Forelimb muscle (tissue), 1 donor: ENCODE measurements at regions not wholly inside any gene's neighbourhood (a gene's known extent, or its start where the extent isn't known, plus 50 kb on each side); places are given as distances from the start of the nearest gene placed in this dataset.

Experiments used
- DNase-seq: peaks from one replicate; pipeline ENCODE4 v3.0.0-alpha.2; 2013; ENCODE audit warnings: low read depth

DNA sequence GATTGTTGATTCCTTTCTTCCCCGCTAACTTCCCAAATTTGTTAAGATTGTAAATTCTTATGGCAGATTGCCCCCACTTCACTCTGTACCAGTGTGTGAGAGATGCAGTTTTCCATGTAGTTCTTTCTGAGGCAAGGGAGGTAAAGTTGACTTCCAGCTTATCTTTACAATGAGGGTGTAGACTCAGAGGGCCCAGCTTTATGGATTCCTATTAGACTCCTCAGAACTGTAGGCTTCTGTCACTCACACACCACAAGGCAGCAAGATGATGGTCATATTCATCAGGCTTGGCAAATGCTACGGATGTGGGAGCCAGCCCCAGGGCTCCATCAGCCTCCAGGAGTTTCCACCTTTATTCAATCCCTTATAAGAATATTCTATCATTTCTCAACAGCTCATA, 461.9 kb upstream of the KLF4 start:
- DNase-seq: no peak

DNA sequence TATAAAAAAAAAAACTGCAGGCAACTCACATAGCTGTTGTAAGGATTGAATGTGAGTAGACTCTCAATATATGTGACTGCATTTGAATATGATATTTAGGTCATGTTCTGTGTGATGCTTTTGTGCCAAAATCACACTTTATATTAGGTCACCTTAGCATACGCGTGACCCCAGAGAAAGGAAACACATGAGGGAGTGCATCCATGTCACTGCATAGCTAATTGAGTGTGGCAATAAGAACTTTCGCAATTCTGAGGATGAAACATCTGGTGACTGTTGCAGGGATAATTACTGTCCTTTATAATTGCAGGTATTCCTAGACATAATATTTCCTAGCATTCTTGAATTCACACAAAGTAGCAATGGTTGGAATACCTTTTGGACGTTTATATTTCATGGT, 459.5 kb upstream of the KLF4 start:
- no peak for DNase-seq

DNA sequence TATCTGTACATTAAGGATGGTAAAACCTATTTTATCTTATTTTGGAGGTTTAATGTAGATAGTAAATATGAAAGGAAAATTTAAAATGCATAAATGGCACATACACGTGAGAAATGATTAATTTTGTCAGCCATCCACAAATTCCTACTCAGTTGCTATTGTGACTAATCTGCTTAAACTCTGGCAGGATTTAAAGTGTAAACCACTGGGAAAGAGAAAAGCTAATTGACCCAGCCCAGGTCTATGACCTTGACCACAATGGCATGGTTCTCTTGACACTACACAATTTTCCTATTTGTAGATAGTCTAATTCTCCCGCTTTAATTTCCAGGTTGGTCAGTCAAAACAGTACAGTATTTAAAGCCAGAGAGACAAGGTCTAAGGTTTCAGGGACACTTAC, 459.0 kb upstream of the KLF4 start:
- DNase-seq: no peak

DNA sequence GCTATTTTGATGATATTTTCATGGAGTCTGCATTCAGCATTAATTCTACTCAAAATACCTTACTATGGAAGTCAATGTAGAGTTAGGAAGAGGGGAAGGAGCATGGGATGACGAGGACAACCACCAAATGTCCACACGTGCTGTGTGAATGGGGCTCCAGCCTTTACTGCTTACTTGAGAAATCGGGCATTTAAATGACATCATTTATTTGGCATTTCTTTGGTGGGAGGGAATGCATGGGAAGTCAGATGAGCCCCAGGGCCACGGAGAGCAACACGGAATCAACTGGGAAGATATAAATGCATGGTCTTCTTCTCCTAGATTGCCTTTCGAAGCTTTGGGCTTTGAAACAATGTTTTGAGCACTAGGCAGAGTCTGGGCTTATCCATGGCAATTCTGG, 458.5 kb upstream of the KLF4 start:
- DNase-seq: no peak

DNA sequence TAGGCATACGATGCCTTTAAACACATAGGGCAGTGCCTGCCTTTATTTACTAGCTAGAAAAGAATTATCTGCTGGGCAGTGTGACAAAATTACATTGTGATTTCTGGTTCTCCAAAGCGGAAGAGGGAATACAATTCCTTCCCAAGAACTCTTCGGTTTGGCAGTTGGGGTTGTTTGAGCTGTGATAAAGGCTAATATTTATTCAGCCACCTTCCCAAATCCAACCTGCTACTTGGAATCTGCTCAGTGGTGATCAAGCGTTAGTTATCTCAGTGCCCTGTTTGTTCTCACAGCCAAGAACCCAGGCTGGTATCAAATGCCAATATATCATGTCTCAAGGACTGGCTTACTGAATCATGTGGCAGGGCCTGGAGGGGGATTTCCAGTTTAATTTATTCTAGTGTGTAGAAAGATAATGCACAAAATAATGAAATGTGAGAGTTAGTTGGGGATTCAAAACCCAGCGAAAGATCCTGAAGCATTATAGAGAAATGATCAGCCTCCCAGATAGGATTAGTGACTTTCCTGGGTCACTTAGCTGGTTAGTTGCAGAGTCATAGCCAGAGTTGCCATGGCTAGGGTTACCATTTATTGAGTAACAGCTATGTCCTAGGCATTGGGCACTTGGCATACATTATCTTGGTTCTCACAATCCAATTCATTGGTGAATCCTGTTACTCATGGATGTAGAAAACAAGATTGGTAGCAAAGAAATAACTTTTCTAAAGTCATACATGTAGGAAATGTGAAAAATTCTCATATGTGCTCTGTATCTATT, 457.0 kb upstream of the KLF4 start:
- no peak for DNase-seq

DNA sequence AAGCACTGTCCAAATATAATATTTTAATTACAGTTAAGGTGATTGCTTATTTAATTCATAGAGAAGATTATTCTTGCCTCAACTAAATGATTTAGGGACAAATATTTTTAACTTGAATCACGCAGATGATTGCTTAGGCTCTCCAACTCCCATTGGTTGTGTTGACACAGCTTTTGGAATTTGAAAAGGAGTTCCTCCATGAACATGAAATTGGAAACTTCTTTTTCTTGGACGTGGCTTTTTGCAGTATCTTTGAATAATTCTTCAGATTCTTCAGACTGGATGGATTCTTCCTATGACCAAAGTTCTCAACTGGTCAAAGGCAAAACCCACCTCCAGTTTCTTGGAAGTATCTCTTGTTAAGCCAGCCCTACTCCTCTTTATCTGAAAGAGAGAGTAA, 456.4 kb upstream of the KLF4 start:
- DNase-seq: no peak

DNA sequence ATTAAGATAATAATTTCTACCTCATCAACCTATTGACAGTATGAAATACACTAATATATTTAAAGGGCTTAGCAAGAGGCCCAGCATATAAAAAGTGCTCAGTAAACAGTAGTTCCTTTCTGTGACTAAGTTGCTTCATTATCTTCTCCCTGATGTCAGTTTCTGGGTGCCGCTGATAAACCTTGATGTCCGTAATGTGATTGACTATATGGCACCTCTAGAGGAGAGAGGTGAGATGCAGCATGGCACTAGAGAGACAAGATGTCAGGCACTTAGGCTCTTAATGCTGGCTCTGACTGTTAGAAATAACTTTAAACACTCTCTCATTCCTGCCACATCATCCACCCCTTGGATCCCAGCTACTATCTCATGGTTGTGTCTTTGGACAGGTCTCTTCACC, 455.9 kb upstream of the KLF4 start:
- no peak for DNase-seq

DNA sequence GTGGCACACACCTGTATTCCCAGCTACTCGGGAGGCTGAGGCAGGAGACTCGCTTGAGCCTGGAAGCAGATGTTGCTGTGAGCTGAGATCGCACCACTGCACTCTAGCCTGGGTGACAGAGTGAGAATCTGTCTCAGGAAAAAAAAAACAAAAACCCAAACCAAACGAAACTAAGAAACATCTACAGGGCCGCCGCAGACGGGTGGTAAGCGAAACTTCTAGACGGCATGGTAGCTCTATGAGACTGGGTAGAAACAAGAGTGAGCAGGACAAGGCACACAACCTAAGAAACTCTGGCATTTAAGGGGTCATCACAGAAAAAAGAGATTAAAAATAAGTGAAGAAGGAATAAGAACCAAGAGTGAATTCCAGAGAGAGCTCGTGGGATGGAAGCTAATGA, 454.8 kb upstream of the KLF4 start:
- DNase-seq: no peak

DNA sequence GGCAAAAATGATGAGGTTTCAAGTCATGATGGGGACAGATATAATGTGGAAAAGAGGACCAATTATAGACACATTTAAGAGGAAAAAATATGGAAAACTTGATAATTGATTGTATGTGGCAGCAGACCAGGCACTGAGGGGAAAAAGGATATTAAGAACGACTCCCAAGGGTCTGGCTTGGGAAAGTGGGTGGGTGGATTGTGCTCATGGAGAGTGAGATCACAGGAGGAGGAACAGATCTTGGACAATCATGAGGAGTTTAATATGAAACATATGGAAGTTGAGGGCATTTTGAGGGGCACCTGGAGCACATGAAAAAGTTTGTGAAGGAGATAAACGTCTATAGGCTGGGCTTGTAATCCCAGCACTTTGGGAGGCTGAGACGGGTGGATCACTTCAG, 454.3 kb upstream of the KLF4 start:
- DNase-seq: no peak

DNA sequence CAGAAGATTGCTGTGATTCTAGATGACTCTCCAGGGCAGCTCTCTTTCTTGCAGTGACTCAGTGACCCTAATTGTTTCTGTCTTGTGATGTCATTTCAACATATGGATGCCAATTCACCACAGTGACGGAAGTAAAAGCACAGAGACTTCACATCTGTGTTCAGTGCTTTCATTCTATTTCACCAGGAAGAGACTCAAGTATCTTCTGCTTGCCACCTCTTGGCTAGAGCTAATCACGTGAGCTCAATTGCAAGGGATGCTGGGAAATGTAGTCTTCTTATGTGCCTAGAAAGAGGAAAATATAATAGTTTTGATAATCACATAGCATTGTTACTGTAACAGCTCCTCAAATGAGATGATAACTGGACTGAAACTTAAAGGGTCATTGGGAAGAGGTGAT, 453.3 kb upstream of the KLF4 start:
- DNase-seq: no peak

DNA sequence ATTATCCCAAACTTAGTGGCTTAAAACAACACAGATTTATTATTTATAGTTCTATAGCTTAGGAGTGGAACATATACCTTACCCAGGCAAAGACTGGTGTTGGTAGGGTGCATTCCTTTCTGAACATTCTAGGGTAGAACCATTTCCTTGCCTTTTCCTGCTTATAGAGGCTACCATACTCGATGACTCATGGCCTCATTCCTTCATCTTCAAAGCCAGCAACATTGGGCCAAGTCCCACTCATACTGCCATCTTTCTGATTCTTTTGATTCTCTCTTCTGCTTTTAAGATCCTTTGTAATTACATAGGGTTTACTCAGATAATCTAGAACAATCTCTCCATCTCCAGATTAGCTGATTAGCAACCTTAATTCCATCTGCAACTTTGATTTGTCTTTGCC, 452.7 kb upstream of the KLF4 start:
- DNase-seq: no peak

DNA sequence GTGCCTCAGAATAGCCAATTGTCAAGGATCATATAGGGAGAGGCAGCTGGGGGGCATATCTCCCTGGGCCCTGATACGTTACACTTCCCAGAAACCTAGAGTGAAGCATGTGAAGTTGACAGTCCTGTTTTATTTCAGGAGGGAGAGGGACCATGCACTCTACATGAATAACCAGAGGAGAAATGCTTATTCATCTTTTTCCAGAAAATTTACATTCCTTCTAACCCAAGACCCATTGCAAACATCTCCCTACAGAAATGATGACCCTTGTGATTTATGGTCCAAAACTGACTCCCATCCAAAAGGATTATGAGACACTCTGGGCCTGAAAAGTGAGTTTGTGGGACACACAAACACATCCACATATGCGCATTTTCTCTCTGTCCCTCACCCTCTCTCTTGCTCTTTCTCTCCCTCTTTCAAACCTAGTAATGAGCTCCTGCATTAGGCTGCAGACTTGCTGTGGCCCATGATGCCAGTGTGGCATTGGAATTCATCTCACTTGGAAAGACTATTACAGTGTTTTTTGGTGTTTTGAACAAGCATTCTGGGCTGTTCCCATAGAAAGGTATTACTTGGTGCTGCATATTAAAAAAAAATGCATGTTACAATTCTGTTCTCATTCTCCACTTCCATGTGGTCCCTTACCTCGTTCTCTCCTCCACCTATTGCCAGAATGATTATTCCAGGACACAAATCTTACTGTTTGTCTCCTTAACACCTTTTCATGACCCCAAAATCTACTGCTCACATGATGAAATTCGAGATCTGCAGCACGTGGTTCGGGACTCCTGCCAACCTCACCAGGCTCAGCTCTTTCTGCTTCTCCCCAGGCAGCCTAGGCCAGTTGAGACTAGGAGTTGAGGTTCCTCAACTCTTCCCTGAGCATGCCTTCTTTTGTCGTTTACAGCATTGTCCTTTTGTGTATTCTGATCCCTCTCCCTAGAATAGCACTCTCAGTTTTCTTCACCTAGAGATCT, 451.3 kb upstream of the KLF4 start:
- DNase-seq: no peak

DNA sequence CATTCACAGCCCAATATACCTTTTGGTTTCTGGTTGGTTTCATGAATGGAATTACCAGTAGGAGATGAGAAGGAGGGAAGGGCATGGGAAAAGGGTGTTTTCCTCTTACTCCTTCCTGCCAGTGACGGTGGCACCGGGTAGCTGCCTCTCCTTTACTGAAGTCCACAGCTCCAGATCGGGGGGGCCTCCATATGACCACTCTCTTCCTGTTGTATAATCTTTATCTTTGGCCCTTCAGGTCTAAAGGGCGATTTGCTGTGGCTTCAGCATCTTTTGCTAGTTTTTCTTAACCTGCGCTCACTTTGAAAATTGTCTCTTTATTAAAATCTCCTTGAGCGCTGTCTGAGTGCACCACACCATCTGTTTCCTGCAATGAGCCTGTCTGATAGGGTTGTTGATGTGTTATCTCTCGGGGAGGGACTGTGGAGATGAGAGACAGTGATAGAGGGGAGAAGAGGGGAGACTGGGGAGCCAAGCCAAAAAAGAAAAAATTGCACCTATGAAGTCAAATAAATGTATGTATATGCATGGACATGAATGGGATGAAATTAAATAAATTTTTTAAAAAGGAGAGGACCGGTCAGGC, 449.3 kb upstream of the KLF4 start:
- DNase-seq: no peak

DNA sequence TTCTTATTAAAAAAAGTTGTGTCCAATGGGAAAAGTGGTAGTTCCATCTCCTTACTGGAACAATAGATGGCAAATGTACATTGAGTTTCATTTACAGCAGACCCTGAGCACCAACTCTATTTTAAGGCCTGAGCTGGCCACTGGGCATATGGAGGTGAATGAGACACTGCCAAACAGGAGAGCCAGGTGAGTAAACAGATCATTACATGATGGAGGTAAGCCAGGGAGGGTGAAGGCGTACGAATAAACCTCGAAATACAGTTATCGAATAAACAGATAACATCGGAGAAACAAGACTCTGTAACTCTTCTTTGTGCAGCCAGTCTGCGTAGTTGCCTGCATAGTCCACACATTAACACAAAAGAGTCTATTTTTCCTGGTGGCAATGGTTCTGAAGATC, 446.4 kb upstream of the KLF4 start:
- no peak for DNase-seq

DNA sequence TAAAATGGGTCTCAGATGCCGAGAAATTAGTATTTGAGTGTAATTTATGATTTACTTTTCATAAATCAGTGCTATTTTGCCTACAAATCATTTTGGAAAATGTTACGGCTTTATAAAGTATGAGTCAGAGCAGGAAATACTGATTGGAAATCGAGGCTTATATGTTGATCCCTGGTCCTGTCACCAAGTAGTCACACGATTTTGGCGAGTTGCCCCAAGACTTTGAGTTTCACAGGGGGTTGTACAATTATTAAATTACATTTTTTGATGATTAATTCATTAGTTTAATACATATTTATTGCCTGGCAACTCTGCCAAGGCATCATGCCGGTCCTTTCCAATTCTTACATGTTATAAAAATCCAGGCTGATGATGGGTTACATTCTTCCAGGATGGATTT, 443.9 kb upstream of the KLF4 start:
- DNase-seq: no peak

DNA sequence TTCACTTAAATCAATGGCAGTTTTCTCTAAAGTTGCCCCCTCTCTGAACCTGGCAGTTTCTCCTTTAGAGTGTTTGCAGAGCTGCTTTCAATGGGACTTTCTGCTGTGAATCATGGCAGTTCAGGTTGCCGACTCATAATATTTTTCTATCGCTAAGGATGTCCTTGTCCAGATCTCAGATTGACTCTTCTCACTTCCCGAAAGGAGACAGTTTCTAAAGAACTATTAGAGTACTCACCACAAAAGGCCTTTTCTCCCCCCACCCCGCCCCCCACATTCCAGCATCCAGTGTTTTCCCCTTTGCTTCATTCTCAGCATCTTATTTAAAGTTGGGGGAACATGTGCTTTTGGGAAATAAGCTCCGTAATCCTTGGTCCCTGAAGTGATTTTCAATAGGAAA, 443.5 kb upstream of the KLF4 start:
- DNase-seq: no peak

DNA sequence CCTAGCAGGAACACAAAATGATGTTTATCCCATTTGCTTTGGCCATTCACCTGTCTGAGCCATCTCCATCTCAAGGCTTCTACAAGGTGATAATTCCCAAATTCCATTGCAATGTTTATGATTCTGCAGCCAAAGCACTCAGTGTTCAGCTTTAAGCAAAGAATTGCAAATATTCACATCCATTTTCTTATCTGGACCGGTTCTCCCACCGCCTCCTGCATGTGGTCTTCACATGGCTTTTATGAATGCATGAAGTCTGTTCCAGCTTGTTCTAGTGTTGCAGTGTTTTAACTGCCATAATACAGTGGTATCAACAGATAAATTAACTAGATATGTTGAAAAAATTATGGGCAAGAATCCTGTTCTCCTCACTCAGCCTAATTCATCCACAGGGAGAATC, 443.0 kb upstream of the KLF4 start:
- DNase-seq: no peak

DNA sequence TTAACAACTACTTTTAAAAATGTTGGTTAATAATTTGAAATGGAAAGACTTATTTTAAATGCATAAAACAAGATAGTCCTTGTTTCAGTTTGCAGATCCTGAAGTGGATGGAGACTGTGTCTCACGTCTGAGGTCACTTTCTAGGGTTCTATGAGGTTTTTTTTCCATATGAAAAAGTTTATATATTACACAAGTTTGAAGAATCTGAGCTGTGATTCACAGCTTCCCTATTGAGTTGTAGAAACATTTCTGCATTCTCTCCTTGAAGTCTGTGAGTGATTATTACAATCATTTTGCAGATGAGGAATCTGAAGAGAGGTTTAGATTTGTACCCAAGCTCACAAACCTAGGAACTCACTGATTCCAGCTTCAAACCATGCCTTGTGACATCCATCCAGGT, 442.5 kb upstream of the KLF4 start:
- no peak for DNase-seq

DNA sequence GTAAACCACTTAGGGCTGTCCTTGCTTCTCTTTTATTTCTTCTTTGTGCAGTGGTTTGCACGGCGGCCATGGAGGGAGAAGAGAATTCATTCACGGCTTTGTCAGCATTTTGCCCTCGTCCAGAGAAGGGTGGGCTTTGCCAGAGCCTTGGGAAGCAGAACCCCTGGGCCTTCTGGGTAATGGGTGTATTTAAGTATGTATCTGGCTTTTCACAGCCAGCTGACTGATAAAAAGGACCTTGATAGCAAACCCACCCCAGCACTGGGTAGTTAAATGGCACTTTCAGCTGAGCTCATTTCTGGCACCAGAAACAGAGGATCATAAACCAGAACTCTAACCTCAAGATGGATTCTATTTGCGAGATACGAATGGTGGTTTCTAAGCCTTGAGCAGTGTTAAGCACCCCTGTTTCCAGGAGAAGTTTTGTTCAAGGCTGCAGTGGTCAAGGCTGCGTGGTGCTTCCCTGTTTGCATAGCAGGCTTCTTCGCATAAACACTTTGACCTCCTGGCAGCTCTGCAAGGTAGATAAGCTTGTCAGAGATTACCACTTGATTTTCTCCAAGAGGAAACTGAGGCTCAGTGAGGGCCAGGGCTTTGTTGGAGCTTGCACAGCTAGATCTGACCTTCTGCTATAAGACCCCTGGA, 441.6 kb upstream of the KLF4 start:
- no peak for DNase-seq

DNA sequence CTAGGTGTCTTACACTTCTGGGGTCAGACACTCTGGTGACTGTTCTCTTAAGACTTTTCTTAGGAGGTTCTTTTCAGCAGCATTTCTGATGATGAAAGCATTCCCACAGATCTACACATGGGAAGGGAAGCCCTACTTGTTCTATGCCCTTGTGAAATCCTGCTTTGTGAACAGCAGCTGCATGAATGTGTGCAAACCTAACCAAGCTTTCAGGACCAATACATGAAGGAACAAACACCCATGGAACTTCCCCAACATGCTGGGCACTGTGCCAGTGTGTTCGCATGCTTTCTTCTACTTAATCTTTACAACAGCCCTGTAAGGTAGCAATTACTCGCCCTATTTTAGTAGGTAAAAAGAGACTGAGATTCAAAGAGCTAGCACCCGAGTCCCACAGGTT, 439.9 kb upstream of the KLF4 start:
- no peak for DNase-seq

DNA sequence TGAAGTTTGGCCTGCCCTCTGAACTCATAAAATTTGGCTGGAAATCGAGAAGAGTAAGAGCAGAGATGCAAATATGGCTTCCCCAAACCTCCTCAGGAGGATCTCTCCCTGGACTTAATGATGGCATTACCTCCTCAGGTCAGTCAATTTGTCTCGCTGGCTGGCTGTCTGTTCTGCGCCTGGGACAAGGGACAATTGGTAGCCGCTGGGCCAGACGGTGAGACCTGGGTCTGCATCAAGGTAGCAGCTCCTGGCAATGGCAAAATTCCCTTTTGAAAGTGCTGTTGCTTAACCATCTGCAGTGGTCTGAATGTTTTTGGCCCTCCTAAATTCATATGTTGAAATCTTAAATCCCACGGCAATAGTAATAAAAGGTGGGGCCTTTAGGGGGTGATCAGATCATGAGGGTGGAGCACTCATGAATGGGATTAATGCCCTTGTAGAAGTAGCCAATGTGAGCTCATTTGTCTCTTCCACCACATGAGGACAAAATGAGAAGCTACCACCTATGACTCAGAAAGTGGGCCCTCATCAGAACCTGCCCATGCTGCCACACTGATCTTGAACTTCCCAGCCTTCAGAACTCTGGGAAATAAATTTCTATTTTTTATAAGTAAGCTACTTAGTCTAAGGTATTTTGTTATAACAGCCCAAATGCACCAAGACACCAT, 439.3 kb upstream of the KLF4 start:
- DNase-seq: no peak

DNA sequence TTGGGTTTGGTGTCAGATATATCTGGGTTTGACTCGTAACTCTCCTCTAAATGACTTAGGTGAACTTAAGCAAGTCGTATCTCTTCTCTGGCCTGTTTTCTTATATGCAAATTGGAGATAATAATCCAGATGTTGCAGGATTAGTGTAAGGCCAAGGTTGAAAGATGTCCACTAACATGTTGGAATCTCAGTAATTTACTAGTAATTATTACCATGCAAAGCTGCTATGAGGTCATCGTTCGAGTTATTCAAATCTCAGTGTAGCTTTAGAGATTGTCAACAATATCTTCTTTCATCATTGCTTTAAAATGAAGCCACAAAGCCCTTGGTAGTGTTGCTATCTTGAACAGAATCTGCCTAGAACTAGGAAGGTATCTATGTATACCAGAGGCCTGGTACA, 437.7 kb upstream of the KLF4 start:
- no peak for DNase-seq
